ENCODE measurements at regions not wholly inside any gene's neighbourhood (a gene's known extent, or its start where the extent isn't known, plus 50 kb on each side); places are given as distances from the start of the nearest gene placed in this dataset.

DNA sequence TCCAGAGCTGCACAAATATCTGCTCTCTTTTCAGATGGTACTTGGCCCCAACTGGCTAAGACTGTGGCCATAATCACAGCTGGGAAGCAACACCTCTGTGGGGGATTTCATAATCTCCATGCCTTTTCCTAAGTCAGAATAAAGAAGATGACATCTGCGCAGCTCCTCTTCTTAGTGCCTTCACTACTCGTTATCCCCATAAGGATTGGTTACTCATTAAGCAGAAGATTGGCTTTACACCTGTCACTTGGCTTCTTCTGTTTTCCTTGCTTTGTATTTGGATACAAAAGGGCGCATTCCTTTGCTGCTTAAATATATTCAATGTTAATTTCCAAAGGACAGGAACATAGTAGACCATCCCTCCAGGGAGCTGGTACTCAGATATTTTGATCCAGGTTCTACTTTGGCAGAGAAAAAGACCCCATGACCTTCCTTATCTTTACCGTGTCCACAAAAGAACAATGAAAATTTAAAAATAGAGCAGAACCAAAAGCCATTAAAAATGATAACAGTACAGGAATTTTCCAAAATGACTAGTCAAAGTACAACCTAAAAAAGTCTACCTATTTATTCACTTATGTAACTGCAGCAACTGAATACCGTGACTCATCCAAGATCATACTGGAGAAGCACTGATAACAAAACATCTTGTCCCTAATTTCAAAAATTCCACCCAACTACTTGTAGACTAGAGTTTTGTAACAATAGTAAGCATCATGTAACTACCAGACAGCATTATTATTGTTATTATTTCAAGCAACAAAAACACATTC, 352.3 kb upstream of the TMPO start:
- H3K27ac ChIP-seq: no peak overlapping the region
- no peak overlapping the region for H3K4me3 ChIP-seq

DNA sequence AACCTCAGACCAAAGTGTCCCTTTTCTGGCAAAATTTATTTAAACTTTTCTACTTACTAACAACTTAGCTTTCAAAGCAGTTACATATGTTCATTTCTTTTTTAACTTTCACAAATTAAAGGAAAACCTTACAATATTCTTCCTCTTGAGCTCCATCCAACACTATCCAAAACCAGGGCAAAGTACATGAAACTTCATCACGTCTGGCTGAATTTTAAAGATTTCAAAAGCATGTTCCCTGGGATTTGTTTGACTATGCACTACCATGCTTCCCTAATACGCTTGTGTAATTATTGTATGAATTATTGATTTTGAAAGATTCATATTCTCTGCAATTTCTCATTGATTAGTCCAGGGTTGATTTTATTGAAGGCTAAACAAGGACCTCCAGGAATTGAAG, 343.1 kb upstream of the TMPO start:
- no peak overlapping the region for H3K27ac ChIP-seq
- H3K4me3 ChIP-seq: no peak overlapping the region

DNA sequence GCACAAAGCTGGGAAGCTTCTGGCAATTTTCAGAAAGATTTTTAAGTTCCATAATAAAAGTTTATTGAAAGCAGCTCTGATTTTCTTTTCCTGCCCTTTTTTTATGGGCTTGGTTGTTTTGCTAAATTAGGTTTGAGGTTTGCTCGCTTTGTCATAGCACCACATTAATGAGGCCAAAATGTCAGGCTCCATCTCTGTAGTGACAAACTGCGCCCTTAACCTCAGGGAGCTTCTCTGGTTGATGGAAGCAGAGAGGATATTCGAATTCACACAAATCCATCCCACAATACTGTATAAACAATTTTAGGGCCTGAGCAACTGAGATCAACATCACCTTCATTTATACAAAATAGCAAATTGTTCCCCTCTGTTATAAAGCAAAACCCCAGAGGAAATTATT, 342.6 kb upstream of the TMPO start:
- Histone ChIP-seq H3K4me3 (no peak overlapping the region), H3K27ac (no peak overlapping the region)

DNA sequence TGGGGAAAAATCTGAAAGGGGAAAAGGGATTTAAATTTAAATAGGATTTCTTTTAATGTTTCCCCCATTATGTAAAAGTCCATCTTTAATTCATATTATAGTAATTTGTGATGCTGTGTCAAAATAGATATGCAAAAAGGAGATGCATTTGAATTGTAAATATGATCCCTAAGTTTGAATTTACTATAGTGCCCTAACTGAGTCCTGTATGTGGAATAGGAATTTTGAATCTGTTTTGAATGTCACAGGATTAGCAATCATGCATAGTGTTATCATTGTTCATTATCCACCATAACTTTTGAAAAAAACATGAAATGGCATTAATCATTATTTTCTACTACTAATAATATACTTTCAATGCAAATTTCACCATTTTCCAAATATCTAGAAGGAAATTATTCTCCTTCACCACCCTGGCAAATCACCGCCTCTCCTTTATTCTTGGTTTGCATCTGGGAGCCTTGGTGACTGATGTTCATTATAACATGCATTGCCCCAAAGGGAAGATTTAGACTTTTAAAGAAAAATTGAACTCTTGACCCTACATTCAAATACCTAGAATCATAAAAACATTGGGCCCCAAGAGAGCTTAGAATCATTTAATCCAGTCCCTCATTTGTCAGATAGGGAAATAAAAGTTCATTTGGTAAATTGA, 341.5 kb upstream of the TMPO start:
- Histone ChIP-seq H3K27ac (no peak overlapping the region), H3K4me3 (no peak overlapping the region)

DNA sequence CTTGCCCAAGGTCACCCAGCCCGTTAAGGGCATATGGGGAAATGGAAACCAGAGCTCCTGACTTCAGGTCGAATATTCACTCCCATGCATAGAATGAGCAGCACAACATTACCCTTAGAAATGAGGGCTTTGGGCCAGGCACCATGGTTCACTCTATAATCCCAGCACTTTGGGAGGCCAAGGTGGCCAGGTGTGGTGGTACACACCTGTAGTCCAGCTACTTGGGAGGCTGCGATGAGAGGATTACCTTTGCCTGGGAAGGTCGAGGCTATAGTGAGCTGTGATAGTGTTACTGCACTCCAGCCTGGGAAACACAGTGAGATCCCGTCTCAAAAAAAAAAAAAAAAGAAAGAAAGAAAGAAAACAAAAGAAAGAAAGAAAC, 341.0 kb upstream of the TMPO start:
- Histone ChIP-seq H3K4me3 (no peak overlapping the region), H3K27ac (no peak overlapping the region)

DNA sequence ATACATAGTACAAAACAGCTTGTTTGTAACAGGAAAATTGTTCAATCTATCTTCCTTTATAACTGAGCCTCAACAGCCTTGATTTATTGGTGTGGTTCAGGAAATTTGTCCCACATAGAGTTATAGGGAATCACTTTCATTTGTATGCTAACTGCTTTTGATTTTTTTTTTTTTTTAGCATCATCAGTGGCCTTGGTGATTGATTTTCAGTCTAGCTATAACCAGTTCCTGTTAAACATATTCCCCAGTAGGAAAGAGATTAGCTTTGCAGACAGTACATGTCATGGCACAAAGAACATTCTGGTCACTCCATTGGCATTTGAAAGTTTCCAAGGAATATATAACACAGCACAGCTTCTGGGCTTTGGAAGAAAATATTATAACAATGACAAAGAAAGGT, 337.3 kb upstream of the TMPO start:
- Histone ChIP-seq H3K4me3 (no peak overlapping the region), H3K27ac (no peak overlapping the region)

DNA sequence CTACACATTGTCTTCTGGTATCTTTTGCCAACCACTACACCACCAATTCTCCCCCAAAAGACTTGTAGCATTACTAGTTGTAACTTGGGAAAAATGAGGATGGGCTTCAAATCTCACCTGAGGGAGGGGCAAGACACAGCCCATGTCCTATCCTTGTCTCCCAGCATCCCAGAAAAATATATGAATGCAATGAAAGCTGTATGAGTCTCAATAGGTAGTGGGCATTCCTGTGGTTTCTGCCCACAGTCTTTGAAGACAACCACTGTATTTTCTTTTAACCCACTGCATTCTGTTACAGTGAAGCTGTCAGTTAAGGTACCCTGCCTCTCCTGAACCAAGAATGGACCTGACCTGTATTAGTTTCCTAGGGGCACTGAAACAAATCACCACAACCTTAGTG, 336.2 kb upstream of the TMPO start:
- Histone ChIP-seq H3K27ac (no peak overlapping the region), H3K4me3 (no peak overlapping the region)

DNA sequence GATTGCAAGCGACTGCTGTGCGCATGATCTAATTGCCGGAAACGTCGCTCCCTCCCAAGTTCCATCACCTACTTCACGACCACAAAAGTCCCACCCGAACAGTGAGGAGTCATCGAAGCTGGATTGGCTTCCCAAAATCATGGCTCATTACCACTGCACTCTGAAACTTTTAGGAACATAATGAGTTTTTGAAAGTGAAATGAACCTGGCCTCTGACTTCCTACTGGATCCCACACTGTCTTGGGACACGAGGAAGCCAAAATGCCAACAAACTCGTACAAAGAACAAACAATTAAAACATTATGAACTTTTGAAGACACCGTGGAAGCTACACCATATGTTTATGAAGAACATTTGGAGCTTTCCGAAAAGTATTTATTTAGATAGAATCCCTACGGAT, 334.8 kb upstream of the TMPO start:
- H3K4me3 ChIP-seq: no peak overlapping the region
- H3K27ac ChIP-seq: no peak overlapping the region

DNA sequence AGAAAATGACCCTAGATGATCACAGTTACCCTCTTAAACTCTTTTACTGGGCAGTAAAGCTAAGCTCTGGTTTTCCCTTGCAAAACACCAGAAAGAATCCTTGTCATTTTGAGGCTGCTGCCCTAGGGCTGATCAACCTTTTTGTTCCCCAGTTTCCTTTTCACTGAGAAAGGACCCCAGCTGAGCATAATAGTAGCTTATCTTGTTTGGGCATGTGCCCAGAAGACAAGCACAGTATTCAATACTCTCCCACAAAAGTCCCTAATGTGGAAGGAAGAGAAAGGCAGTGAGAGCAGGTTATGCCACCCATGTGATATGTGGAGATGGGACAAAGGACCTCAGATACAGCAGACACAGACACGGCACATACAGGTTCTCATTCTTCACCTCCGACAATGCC, 332.6 kb upstream of the TMPO start:
- H3K27ac ChIP-seq: no peak overlapping the region

DNA sequence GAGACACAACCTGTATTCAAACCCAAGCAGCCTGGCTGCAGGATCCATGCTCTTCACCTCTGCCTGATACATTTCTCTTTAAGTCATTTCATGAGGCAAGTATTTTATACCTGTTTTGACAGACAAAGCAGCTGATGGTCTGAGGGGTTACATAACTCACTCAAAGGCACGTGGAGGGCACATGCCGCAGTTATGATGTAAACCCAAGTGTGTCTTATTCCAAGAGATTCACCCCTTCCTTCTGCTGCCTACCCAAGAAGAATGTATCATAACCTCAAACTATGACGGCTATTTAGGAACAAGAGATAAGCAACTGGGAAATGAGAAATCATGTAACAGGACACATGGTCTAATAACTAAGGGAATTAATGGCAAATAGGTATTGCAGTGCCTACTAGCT, 329.8 kb upstream of the TMPO start:
- H3K27ac ChIP-seq: no peak overlapping the region
- H3K4me3 ChIP-seq: no peak overlapping the region

More for the DNA sequence above, 332.6 kb upstream of the TMPO start:
- no peak overlapping the region for H3K4me3 ChIP-seq

DNA sequence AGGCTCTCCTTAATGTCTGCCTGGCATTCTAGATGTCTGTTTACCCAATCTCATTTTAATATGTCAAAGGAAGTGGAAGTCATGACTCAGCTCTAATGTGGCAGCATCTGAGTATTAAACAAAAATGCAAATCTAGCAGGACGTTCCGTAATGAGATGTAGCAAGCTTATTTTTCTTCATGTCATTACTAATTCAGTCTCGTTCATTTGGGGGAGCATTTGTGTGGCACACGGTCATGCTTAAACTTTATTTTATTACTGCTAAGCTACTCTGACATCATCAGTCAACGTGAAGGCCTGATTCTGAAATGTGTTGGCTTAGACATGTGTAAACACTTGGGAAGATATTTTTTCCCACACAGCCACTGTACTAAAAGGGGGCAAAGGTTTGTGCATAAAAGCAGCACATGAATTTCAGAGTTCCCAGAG, 326.7 kb upstream of the TMPO start:
- H3K4me3 ChIP-seq: no peak overlapping the region
- no peak overlapping the region for H3K27ac ChIP-seq

DNA sequence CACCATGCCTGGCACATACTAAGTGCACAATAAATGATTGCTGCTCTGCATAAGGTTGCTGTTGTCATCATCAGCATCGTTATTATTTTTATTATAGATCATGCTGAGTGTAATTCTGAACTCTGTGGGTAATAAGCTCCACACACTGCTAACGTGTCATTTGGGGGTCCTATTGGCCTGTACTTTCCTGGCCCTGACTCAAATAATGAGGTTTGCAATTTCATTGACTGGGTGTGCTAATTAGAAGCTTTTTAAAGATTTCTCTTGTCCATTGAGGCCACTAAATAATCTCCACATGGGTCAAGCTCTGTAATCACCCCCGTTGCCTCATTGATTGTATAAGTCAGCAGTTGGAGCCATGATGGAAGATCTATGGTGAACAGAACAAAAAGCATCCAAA, 320.8 kb upstream of the TMPO start:
- no peak overlapping the region for H3K27ac ChIP-seq
- H3K4me3 ChIP-seq: no peak overlapping the region

DNA sequence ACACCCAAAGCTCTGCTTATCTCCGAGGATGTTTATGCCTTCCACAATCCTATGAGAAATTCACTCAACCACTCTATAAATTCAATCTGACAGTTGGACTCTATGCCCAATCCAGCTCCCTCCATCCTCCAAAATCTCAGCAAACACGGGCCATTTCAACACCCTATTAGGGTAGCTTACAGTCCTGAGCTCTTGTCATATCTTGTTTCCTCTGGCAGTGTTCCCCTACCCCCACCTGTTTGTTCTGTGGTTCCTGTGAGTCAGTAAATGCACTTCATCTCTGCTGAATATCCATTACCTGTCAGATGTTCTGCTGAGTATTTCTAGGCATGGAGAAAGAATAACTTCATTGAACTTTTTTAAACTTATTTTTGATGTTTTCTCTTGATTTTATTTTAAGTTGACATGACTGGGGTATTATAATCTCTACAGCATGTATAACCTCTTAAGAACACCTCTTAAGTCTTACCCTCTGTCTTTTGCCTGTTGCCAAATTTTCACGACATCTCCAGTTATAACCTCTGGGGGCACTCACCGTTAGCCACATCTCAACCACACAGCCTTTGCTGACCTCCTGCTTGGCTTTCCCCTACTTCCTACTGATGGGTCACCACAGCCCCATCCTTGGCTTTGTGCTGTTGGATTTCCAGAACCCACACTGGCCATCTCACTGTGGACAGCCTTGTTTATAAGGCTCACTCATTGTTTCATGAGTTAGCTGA, 317.0 kb upstream of the TMPO start:
- H3K4me3 ChIP-seq: no peak overlapping the region
- no peak overlapping the region for H3K27ac ChIP-seq

DNA sequence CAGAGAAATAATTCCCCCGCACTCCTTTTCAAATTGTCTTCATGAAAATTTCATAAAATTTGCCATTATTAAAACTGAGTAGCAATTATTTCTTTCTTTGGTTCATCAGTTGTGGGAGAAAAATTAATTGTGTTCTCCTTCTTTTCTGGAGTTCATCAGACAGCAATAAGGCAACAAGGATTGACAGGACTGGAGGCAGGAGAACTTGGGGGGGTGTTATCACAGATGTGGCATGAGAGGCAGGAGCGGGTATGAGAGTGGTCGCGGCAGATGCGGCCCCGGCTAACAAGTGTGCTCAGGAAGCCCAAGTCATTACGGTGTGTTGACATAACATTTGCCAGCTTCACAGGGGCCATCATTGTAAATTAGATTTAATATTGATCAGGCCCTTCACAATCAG, 306.6 kb upstream of the TMPO start:
- H3K4me3 ChIP-seq: no peak overlapping the region

DNA sequence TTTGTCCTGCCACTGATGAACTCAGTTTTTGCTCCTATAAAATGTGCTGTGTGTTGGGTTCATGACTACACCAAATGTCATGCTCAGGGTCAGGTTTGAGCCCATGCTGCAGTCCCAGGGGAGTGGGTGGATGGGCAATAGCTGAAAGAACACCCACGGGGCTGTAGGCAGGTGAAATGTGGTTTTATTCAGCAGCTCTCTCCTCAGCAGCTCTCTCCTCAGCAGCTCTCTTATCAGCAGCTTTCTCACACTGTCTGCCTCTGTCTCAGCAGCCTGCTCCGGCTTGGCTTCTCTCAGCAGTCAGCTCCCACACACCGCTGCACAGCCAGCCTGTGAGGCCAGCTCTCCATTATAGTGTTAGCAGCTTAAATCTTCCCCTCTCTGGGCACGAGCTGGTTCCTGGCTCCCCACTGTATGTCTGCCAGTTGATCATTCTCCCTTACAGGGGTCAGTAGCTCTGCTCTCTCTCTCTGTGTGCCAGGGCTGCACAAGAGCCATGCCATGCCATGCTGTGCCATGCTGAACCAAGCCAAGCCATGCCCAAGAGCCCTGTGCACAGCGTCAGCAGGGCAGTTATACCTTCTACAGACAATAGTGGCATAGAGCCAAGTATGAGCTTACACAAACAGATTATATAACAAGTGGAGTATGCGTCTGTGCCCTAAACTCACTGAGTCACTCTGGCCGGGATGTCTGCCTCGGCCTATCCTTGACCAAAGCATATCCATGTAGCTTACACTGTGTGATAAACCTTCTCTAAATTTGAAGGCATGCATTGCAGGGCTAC, 303.3 kb upstream of the TMPO start:
- H3K27ac ChIP-seq: no peak overlapping the region
- no peak overlapping the region for H3K4me3 ChIP-seq

More for the DNA sequence above, 306.6 kb upstream of the TMPO start:
- H3K27ac ChIP-seq: no peak overlapping the region

DNA sequence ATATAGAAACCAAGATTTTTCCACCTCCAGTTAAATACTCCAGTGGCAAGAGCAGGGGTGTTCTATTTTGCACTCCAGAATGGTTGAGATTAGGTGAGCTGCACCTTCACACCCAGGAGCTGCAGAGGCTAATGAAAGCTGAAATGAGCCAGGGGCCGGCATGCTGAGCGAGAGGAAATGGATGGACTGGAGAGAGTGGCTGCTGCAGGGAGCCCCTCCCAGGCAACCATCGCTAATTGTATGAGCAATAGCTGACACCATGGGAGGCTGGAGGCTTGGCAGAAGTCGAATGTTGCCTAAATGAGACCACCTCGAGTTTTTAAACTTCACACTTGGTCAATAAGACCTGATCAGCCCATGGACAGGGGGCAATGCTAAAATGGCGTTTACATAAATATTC, 301.8 kb upstream of the TMPO start:
- H3K27ac ChIP-seq: no peak overlapping the region
- no peak overlapping the region for H3K4me3 ChIP-seq

DNA sequence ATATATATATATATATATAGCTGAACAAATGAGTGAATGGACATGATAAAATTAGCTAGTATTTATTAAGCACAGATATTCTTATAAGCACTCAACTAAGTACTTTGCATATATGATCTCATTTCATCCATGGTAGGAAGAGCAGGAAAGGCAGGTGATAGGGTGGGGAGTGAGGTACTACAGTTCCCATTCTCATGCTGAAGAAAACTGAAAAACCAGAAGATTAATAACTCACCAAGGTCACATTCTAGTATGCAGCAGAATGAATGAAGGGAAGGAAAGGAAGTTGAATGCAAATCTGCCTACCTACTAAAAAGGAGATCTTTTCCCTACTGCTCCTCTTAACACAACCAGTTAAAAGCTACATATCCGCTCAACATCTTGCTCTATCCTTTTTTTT, 298.1 kb upstream of the TMPO start:
- Histone ChIP-seq H3K27ac (no peak overlapping the region), H3K4me3 (no peak overlapping the region)

DNA sequence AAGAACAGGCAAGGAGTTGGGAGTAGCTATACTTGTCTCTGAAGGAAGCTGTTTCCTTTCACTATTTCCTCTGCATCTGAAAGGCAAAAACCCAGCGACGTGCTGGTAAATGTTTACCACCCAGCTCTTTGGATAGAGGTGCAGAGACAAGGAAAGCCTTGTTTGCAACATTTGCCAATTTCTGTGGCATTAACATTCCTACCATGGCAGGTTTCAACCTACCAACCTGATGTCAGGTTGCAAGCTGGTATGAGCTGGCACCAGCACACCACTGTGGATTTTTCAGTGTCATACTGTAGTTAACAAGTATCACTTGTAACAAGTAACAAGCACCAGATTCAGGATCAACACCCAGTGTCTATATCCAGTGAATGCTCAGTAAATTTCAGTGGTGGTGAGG, 294.8 kb upstream of the TMPO start:
- H3K27ac ChIP-seq: no peak overlapping the region
- H3K4me3 ChIP-seq: no peak overlapping the region

DNA sequence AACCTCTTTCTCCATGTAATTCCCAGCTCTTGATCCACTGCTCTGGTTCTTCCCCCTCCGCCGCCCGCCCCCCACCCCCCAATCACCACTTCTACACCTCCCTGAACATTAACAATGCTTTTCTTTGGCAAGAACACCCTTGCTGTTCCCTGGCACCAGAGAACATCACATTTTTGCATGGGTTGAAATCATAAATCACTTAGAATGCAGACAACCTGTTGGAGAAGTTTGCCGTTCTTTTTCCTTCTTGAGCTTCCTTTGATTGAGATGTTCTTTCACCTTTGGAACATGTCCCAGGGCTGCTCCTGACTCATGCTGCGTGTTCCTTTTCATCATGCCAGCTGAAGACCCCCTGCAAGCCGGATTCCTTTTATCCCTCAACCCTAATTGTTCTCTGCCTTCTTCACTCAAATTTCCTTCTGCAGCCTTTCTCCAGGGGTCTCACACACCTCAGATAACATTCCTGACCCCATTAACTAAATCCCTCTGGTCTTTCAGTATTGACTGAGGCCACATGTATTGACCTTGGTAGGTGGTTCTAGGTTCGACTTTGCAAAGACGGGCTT, 294.1 kb upstream of the TMPO start:
- no peak overlapping the region for H3K4me3 ChIP-seq
- H3K27ac ChIP-seq: no peak overlapping the region

DNA sequence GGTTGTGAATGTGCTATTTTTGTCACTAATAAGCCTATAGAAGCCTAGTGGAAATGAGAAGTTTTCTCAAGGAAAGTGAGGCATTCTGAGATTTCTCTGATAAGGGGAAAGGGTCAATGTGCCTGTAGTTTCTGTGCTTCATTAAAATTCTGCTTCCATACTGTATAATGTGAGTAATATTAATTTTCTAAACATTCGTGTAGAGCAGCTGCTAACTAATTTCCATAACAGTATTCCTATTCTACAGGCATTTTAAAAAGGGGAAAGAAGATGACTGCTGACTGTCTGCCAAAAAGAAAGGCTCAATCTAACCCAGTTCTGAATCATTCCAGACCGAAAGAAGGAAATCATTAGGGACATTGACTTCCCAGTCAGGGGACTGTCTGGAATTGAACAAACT, 293.3 kb upstream of the TMPO start:
- H3K4me3 ChIP-seq: no peak overlapping the region
- H3K27ac ChIP-seq: no peak overlapping the region

Measured in skin epidermis (tissue), 12 donors.